CD4-positive, alpha-beta T cell (primary cell): ENCODE measurements at regions not wholly inside any gene's neighbourhood (a gene's known extent, or its start where the extent isn't known, plus 50 kb on each side); places are given as distances from the start of the nearest gene placed in this dataset.

ENCODE experiments used
- ATAC-seq: fragments of 200-7000 bp; cut with Tn5 transposase; one replicate; pipeline ENCODE4 v1.10.0; 2022; ENCODE audit warnings: mild to moderate bottlenecking; ENCODE audit not compliant: poor library complexity
- CTCF ChIA-PET: fragments of 350-600 bp; sonication (Branson Sonifier 250); formaldehyde crosslinking; loops from one replicate; lab custom pipeline; 2021; ENCODE audit warnings: antibody characterized with exemption, inconsistent platforms; lab: Charles Lee
- POLR2A ChIA-PET: fragments of 350-600 bp; sonication (Branson Sonifier 250); formaldehyde crosslinking; loops from one replicate; lab custom pipeline; 2021; ENCODE audit warnings: antibody characterized with exemption, inconsistent platforms; lab: Charles Lee
- DNase-seq, 14 experiments: peaks; one replicate each; pipeline ENCODE4 v3.0.0-alpha.2; 2013 to 2020; ENCODE audit warnings: mixed read lengths in 2 of 14
- H3K27ac ChIP-seq, 2 donors: one replicate each; pipeline versions ENCODE4 v1.5.1 to v1.7.0; 2013; ENCODE audit warnings: low read length in 2 of 2, low read depth in 1 of 2, mild to moderate bottlenecking in 1 of 2
- H3K27me3 ChIP-seq, 2 experiments: 1 replicate in 1 of 2; 2 replicates in 1 of 2; pipeline versions ENCODE4 v1.6.1 to v1.7.0; 2013; ENCODE audit warnings: low read length in 2 of 2, control low read depth in 1 of 2, mild to moderate bottlenecking in 1 of 2, moderate library complexity in 1 of 2; ENCODE audit not compliant: insufficient read depth in 2 of 2, control insufficient read depth in 1 of 2
- H3K36me3 ChIP-seq: one replicate; pipeline ENCODE4 v1.6.1; 2013; ENCODE audit warnings: low read length, control low read depth; ENCODE audit not compliant: insufficient read depth
- H3K4me1 ChIP-seq: one replicate; pipeline ENCODE4 v1.6.1; 2013; ENCODE audit warnings: low read length, control low read depth; ENCODE audit not compliant: insufficient read depth
- H3K4me3 ChIP-seq: one replicate; pipeline ENCODE4 v1.5.1; 2013; ENCODE audit warnings: mild to moderate bottlenecking, low read length, moderate library complexity
- H3K9me3 ChIP-seq, 2 experiments: 1 replicate in 1 of 2; 2 replicates in 1 of 2; pipeline versions ENCODE4 v1.6.1 to v1.7.0; 2013; ENCODE audit warnings: low read length in 2 of 2, mild to moderate bottlenecking in 2 of 2, control low read depth in 1 of 2, moderate library complexity in 1 of 2; ENCODE audit not compliant: control insufficient read depth in 1 of 2, insufficient read depth in 1 of 2
- H3K27ac Mint-ChIP-seq: one replicate; pipeline ENCODE4 v1.8.0; 2020; ENCODE audit warnings: mixed read lengths
- H3K27me3 Mint-ChIP-seq: one replicate; pipeline ENCODE4 v1.8.0; 2021; ENCODE audit warnings: mixed read lengths
- H3K36me3 Mint-ChIP-seq: one replicate; pipeline ENCODE4 v1.8.0; 2021; ENCODE audit warnings: low read depth, mixed read lengths
- H3K4me1 Mint-ChIP-seq: one replicate; pipeline ENCODE4 v1.8.0; 2021; ENCODE audit warnings: low read depth, mixed read lengths
- H3K4me3 Mint-ChIP-seq: one replicate; pipeline ENCODE4 v1.8.0; 2020; ENCODE audit warnings: mild to moderate bottlenecking, mixed read lengths
- H3K9me3 Mint-ChIP-seq: one replicate; pipeline ENCODE4 v1.8.0; 2020; ENCODE audit warnings: mixed read lengths
- CTCF ChIP-seq: fragments of 200-600 bp; IDR thresholded peaks from one replicate; pipeline ENCODE4 v1.8.0; 2022; ENCODE audit warnings: antibody characterized with exemption, mild to moderate bottlenecking
- intact Hi-C, 2 experiments: fragments of 100-400 bp; cut with DNase I in 1 of 2; cut with micrococcal nuclease in 1 of 2; formaldehyde crosslinking; loops; one replicate each; pipeline versions ENCODE4 v1.15.1 to v1.9.0; 2023 to 2025; cut with DNase I, micrococcal nuclease

- POLR2A ChIA-PET, result no interaction called here
- no peak for TF ChIP-seq CTCF
- H3K9me3 Mint-ChIP-seq, result peaks cover 2% of the 10 kb centered on the region
These were observed 921.1 kb downstream of the UQCRFS1 start for GRCh38 chr19:28291874-28292273.

GRCh38 chr19:28290963-28291657 is 921.8 kb downstream of the UQCRFS1 start:
- ChIA-PET POLR2A (no interaction called here), CTCF (no interaction called here)
- Mint-ChIP-seq H3K4me1 (no peaks in the 10 kb centered on the region), H3K9me3 (peaks cover 3% of the 10 kb centered on the region), H3K27me3 (no peaks in the 10 kb centered on the region), H3K27ac (no peak overlapping the region), H3K36me3 (no peaks in the 10 kb centered on the region), H3K4me3 (no peak overlapping the region)
- Histone ChIP-seq H3K9me3 (peaks cover 0 to 27% of the 10 kb centered on the region in 2 experiments), H3K27ac (no peak overlapping the region), H3K27me3 (peaks cover 0 to 3% of the 10 kb centered on the region in 2 experiments), H3K4me3 (no peak overlapping the region), H3K36me3 (no peaks in the 10 kb centered on the region), H3K4me1 (no peaks in the 10 kb centered on the region)
- no peak for ATAC-seq
- intact Hi-C loops, result no loop called here
- no peak for TF ChIP-seq CTCF
- DNase-seq, result no peak

More at GRCh38 chr19:28291874-28292273, 921.1 kb downstream of the UQCRFS1 start:
- Mint-ChIP-seq H3K4me3 (no peak overlapping the region), H3K36me3 (no peaks in the 10 kb centered on the region), H3K27me3 (no peaks in the 10 kb centered on the region), H3K4me1 (no peaks in the 10 kb centered on the region), H3K27ac (no peak overlapping the region)
- no peak overlapping the region for H3K27ac ChIP-seq
- H3K4me1 ChIP-seq, result no peaks in the 10 kb centered on the region
- no peak for ATAC-seq
- H3K4me3 ChIP-seq, result no peak overlapping the region
- H3K36me3 ChIP-seq, result no peaks in the 10 kb centered on the region
- intact Hi-C loops, result no loop called here
- peaks cover 0 to 27% of the 10 kb centered on the region in 2 experiments for H3K9me3 ChIP-seq
- DNase-seq, result no peak
- CTCF ChIA-PET, result no interaction called here
- peaks cover 0 to 3% of the 10 kb centered on the region in 2 experiments for H3K27me3 ChIP-seq

GRCh38 chr19:28289295-28290063 is 923.5 kb downstream of the UQCRFS1 start:
- H3K27me3 ChIP-seq, result peaks cover 0 to 3% of the 10 kb centered on the region in 2 experiments
- POLR2A ChIA-PET, result no interaction called here
- no peaks in the 10 kb centered on the region for H3K36me3 Mint-ChIP-seq
- H3K27ac Mint-ChIP-seq, result no peak overlapping the region
- peaks cover 12% of the 10 kb centered on the region for H3K9me3 Mint-ChIP-seq
- H3K4me3 Mint-ChIP-seq, result no peak overlapping the region
- ATAC-seq (no peak), DNase-seq (no peak)
- TF ChIP-seq CTCF, result no peak
- no peak overlapping the region for H3K27ac ChIP-seq
- no peaks in the 10 kb centered on the region for H3K36me3 ChIP-seq
- no peaks in the 10 kb centered on the region for H3K4me1 ChIP-seq
- H3K27me3 Mint-ChIP-seq, result no peaks in the 10 kb centered on the region
- intact Hi-C loops, result no loop called here
- H3K4me3 ChIP-seq, result no peak overlapping the region
- no peaks in the 10 kb centered on the region for H3K4me1 Mint-ChIP-seq
- CTCF ChIA-PET, result no interaction called here
- peaks cover 0 to 32% of the 10 kb centered on the region in 2 experiments for H3K9me3 ChIP-seq
